HEK293 (cell line): ENCODE measurements at regions not wholly inside any gene's neighbourhood (a gene's known extent, or its start where the extent isn't known, plus 50 kb on each side); places are given as distances from the start of the nearest gene placed in this dataset.
A peak's percentile ranks its signal among the peaks of the same experiment; 100 is the strongest.

Experiments used
- CTCF ChIA-PET: fragments of 350-600 bp; formaldehyde crosslinking; extraction: SDS; loops from one replicate; lab custom pipeline; 2021; ENCODE audit warnings: antibody characterized with exemption; lab: Yijun Ruan, JAX
- POLR2A ChIA-PET: fragments of 300-600 bp; formaldehyde crosslinking; extraction: SDS; loops from one replicate; lab custom pipeline; 2020; ENCODE audit warnings: antibody characterized with exemption, inconsistent platforms; lab: Yijun Ruan, JAX
- H3K27ac ChIP-seq: fragments of 200-500 bp; sonication (Bioruptor generic); 2 replicates; pipeline ENCODE4 v1.5.1; 2014; ENCODE audit warnings: low read depth, low read length, control low read depth, inconsistent platforms; ENCODE audit errors: extremely low read depth
- H3K36me3 ChIP-seq, 2 experiments: fragments of 200-500 bp in 1 of 2; sonication (Bioruptor generic) in 1 of 2; 1 replicate in 1 of 2; 2 replicates in 1 of 2; pipeline ENCODE4 v1.5.1; 2014 to 2017; ENCODE audit warnings: inconsistent platforms in 2 of 2, low read length in 2 of 2; ENCODE audit not compliant: control insufficient read depth in 2 of 2, insufficient read depth in 1 of 2
- H3K4me1 ChIP-seq: fragments of 200-500 bp; sonication (Bioruptor generic); 2 replicates; pipeline ENCODE4 v1.5.1; 2014; ENCODE audit warnings: mild to moderate bottlenecking, low read length, inconsistent platforms; ENCODE audit not compliant: control insufficient read depth, insufficient read depth
- H3K4me3 ChIP-seq: 2 replicates; pipeline ENCODE4 v1.5.1; 2011; ENCODE audit warnings: low read depth, mild to moderate bottlenecking, control low read depth, low read length, moderate library complexity
- H3K9me3 ChIP-seq: fragments of 200-500 bp; sonication (Bioruptor generic); 2 replicates; pipeline ENCODE4 v1.5.1; 2014; ENCODE audit warnings: low read depth, low read length, inconsistent platforms; ENCODE audit not compliant: control insufficient read depth, insufficient read depth
- AEBP2 ChIP-seq: fragments of 450-650 bp; formaldehyde crosslinking; IDR thresholded peaks from 2 replicates; pipeline ENCODE4 v1.5.1; 2016; ENCODE audit warnings: missing biosample characterization, missing genetic modification characterization, borderline replicate concordance
- KLF17 ChIP-seq: fragments of 450-650 bp; formaldehyde crosslinking; IDR thresholded peaks from 2 replicates; pipeline ENCODE4 v1.5.1; 2016; ENCODE audit warnings: missing biosample characterization, missing genetic modification characterization
- PRDM1 ChIP-seq: fragments of 450-650 bp; formaldehyde crosslinking; IDR thresholded peaks from 2 replicates; pipeline ENCODE4; 2016; ENCODE audit warnings: missing biosample characterization, missing genetic modification characterization
- RBAK ChIP-seq: fragments of 450-650 bp; formaldehyde crosslinking; IDR thresholded peaks from 2 replicates; pipeline ENCODE4 v1.5.1; 2016; ENCODE audit warnings: missing biosample characterization, missing genetic modification characterization
- ZNF146 ChIP-seq: fragments of 450-650 bp; formaldehyde crosslinking; IDR thresholded peaks from 2 replicates; pipeline ENCODE4 v1.5.1; 2016; ENCODE audit warnings: missing biosample characterization, missing genetic modification characterization
- ZNF184 ChIP-seq: fragments of 450-650 bp; IDR thresholded peaks from 2 replicates; pipeline ENCODE4 v1.5.1; 2018; ENCODE audit warnings: missing biosample characterization, mild to moderate bottlenecking, missing genetic modification characterization
- ZNF23 ChIP-seq: fragments of 450-650 bp; formaldehyde crosslinking; IDR thresholded peaks from 2 replicates; pipeline ENCODE4 v1.5.1; 2016; ENCODE audit warnings: missing biosample characterization, missing genetic modification characterization, borderline replicate concordance
- ZNF280D ChIP-seq: fragments of 450-650 bp; formaldehyde crosslinking; IDR thresholded peaks from 2 replicates; pipeline ENCODE4 v1.5.1; 2016; ENCODE audit warnings: missing biosample characterization, missing genetic modification characterization
- ZNF311 ChIP-seq: fragments of 450-650 bp; formaldehyde crosslinking; IDR thresholded peaks from 2 replicates; pipeline ENCODE4 v1.5.1; 2017; ENCODE audit warnings: missing biosample characterization, missing genetic modification characterization, borderline replicate concordance
- ZNF366 ChIP-seq: fragments of 450-650 bp; formaldehyde crosslinking; conservative IDR thresholded peaks from 2 replicates; pipeline ENCODE4 v1.5.1; 2016; ENCODE audit warnings: missing biosample characterization, missing genetic modification characterization
- ZNF398 ChIP-seq: fragments of 450-650 bp; formaldehyde crosslinking; IDR thresholded peaks from 2 replicates; pipeline ENCODE4 v1.5.1; 2017; ENCODE audit warnings: missing biosample characterization, missing genetic modification characterization
- ZNF530 ChIP-seq: fragments of 450-650 bp; formaldehyde crosslinking; IDR thresholded peaks from 2 replicates; pipeline ENCODE4 v1.5.1; 2016; ENCODE audit warnings: low read depth, missing biosample characterization, missing genetic modification characterization
- ZNF629 ChIP-seq: fragments of 450-650 bp; formaldehyde crosslinking; IDR thresholded peaks from 2 replicates; pipeline ENCODE4 v1.5.1; 2017; ENCODE audit warnings: missing biosample characterization, missing genetic modification characterization
- ZNF658 ChIP-seq: fragments of 450-650 bp; formaldehyde crosslinking; IDR thresholded peaks from 2 replicates; pipeline ENCODE4; 2016; ENCODE audit warnings: missing biosample characterization, missing genetic modification characterization

GRCh38 chr2:216804357-216805350 is 55.2 kb downstream of the TNP1 start:
- H3K4me3 ChIP-seq, result no peak overlapping the region
- TF ChIP-seq ZNF398 (tag by site-specific recombination) (no peak), ZNF366 (tag by site-specific recombination) (peak; percentile 52)
- TF ChIP-seq, all 188 proteins: peak for 1
- POLR2A ChIA-PET, result no interaction called here
- H3K36me3 ChIP-seq, result no peaks in the 10 kb centered on the region
- no peaks in the 10 kb centered on the region for H3K4me1 ChIP-seq
- no peak overlapping the region for H3K27ac ChIP-seq
- CTCF ChIA-PET, result interaction anchor here (0.6 kb wide), 1 partner anchor 911 kb away, joined by 3 read pairs; no protein-coding TSS in a partner anchor
- no peaks in the 10 kb centered on the region for H3K9me3 ChIP-seq

GRCh38 chr2:216803791-216804190 is 56.1 kb downstream of the TNP1 start:
- no peaks in the 10 kb centered on the region for H3K9me3 ChIP-seq
- no peaks in the 10 kb centered on the region for H3K36me3 ChIP-seq
- H3K27ac ChIP-seq, result no peak overlapping the region
- ChIA-PET POLR2A (no interaction called here), CTCF (interaction anchor here (0.6 kb wide), 1 partner anchor 106 kb away, joined by 3 read pairs; no protein-coding TSS in a partner anchor)
- no peak overlapping the region for H3K4me3 ChIP-seq
- H3K4me1 ChIP-seq, result no peaks in the 10 kb centered on the region
- TF ChIP-seq ZNF23 (tag by site-specific recombination) (no peak), AEBP2 (no peak), ZNF311 (tag by site-specific recombination) (no peak), ZNF658 (no peak), ZNF184 (tag by site-specific recombination) (no peak), KLF17 (tag by site-specific recombination) (no peak), ZNF629 (tag by site-specific recombination) (no peak), ZNF146 (tag by site-specific recombination) (no peak), PRDM1 (tag by site-specific recombination) (no peak), RBAK (tag by site-specific recombination) (no peak), ZNF530 (tag by site-specific recombination) (no peak), ZNF280D (tag by site-specific recombination) (no peak)
